BE2C (cell line): ENCODE measurements at regions not wholly inside any gene's neighbourhood (a gene's known extent, or its start where the extent isn't known, plus 50 kb on each side); places are given as distances from the start of the nearest gene placed in this dataset.

Experiments
- DNase-seq: peaks from one replicate; pipeline ENCODE4 v3.0.0-alpha.2; 2020
- H3K27me3 ChIP-seq: fragments of 250-450 bp; sonication (Bioruptor Pico); 2 replicates; pipeline ENCODE4 v1.5.1; 2020; ENCODE audit warnings: mild to moderate bottlenecking
- H3K36me3 ChIP-seq: fragments of 250-450 bp; sonication (Bioruptor Pico); 2 replicates; pipeline ENCODE4 v1.5.1; 2020; ENCODE audit warnings: mild to moderate bottlenecking
- H3K4me1 ChIP-seq: fragments of 250-450 bp; sonication (Bioruptor Pico); 2 replicates; pipeline ENCODE4 v1.5.1; 2020
- H3K4me3 ChIP-seq: 2 replicates; pipeline ENCODE4 v1.5.1; 2011; ENCODE audit warnings: low read depth, low read length
- H3K9me3 ChIP-seq: fragments of 250-450 bp; sonication (Bioruptor Pico); 2 replicates; pipeline ENCODE4 v1.5.1; 2020
- TF ChIP-seq, protein P1 (sequence below): IDR thresholded peaks from 2 replicates; pipeline ENCODE4 v1.5.1; 2012; ENCODE audit warnings: mild to moderate bottlenecking, low read depth, low read length

DNA sequence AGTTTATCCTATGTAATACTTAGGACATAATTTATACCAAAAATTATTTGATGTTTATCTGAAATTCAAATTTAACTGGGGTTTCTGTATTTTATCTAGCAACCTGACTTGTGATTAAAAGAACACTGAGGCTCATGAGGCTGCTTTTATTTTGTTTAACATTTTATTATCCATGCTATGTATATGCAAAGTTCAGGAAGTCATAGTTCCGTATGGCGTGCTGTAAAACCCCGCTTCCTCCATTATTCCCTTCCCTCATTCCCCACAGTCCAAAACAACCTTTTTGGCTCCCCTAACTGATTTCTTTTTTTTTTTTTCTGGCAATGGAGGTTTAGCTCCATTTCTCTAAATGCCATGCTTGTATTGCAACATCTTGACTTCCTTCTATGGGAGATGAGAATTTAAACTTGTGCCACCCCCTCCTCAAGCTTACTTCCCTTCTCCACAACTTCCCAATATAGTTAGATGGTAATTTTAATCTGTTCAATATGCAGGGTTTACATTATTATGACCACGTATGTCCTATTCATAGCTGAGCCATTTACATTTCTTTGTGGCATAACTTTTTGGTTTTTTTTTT is 138.0 kb upstream of the DNAH14 start:
- Histone ChIP-seq H3K4me1 (no peaks in the 10 kb centered on the region), H3K27me3 (no peaks in the 10 kb centered on the region), H3K36me3 (no peaks in the 10 kb centered on the region), H3K4me3 (no peak overlapping the region), H3K9me3 (no peaks in the 10 kb centered on the region)
- TF ChIP-seq, protein P1, sequence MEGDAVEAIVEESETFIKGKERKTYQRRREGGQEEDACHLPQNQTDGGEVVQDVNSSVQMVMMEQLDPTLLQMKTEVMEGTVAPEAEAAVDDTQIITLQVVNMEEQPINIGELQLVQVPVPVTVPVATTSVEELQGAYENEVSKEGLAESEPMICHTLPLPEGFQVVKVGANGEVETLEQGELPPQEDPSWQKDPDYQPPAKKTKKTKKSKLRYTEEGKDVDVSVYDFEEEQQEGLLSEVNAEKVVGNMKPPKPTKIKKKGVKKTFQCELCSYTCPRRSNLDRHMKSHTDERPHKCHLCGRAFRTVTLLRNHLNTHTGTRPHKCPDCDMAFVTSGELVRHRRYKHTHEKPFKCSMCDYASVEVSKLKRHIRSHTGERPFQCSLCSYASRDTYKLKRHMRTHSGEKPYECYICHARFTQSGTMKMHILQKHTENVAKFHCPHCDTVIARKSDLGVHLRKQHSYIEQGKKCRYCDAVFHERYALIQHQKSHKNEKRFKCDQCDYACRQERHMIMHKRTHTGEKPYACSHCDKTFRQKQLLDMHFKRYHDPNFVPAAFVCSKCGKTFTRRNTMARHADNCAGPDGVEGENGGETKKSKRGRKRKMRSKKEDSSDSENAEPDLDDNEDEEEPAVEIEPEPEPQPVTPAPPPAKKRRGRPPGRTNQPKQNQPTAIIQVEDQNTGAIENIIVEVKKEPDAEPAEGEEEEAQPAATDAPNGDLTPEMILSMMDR, result no peak
- DNase-seq, result no peak

DNA sequence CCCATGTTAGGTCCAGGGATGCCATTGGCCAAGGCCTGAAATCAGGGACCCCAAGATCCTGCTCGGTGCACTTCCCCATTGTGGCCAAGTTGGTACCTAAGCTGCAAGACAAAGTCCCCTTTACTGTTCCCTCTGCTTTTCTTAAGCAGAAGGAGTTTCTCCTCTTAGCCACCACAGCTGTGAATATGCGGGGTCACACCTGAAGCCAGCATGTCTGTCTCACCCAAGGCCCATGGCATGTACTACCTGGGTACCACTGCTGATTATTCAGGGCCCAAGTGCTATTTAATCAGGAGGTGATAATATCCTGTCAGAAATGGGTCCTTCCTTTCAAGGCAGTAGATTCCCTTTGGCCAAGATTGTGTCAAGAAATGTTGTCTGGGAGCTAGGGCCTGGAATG is 133.9 kb upstream of the DNAH14 start:
- no peak overlapping the region for H3K4me3 ChIP-seq
- TF ChIP-seq, protein P1, result no peak
- H3K36me3 ChIP-seq, result no peaks in the 10 kb centered on the region
- H3K9me3 ChIP-seq, result no peaks in the 10 kb centered on the region; the same call in 1 of the 2 replicates
- H3K4me1 ChIP-seq, result no peaks in the 10 kb centered on the region
- H3K27me3 ChIP-seq, result no peaks in the 10 kb centered on the region
- DNase-seq, result no peak

DNA sequence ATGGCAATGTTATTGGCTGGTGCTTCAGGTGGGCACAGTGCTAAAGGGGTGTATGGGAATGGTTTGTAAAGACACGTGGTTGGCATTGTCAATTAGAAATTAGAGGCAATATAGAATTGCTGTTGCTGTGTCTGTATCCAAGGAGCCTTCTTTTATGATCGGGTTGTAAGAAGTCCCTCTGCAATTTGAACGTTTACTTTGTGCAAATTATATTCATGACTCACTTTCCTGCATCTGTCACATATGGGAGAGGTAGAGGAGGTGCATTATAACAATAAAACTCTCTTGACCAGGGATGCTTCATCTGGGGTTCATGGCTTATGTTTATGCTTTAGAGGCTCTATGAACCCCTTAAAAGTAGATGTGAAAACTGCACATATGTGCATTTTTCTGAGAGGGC is 130.4 kb upstream of the DNAH14 start:
- DNase-seq, result no peak
- no peaks in the 10 kb centered on the region; the same call in 1 of the 2 replicates for H3K9me3 ChIP-seq
- H3K27me3 ChIP-seq, result no peaks in the 10 kb centered on the region
- no peaks in the 10 kb centered on the region for H3K4me1 ChIP-seq
- H3K4me3 ChIP-seq, result no peak overlapping the region
- TF ChIP-seq, protein P1, result no peak
- no peaks in the 10 kb centered on the region for H3K36me3 ChIP-seq

DNA sequence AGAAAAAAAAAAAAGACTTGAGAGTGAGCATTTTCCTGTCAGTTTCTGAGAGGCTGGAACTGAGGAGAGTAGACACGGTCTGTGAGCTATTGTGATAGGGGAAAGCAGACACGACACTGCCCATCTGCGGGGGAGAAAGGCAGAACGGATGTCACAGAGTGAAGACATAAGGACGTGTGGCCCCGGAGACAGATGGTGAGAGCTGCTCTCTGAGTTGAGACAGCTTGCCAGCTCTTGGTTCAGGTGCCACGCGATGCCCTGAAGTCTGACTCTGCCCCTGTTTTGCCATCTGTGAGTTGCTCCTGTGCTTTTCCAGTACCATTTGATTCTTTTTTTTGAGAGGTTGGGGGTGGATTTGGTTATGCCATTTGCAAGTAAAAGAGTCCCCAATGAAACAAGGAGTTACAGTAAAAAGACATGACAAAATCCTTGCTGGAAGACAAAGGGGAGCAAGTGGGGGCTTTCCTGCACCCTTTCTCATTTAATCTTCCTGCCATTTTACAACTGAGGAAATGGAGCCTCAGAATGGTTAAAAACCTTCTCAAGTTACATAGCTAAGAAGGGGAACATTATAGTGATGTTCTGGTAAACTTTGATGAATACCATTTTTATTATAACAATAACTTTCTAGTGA is 128.9 kb upstream of the DNAH14 start:
- TF ChIP-seq, protein P1, result no peak
- Histone ChIP-seq H3K36me3 (no peaks in the 10 kb centered on the region), H3K9me3 (no peaks in the 10 kb centered on the region; the same call in 1 of the 2 replicates), H3K4me1 (no peaks in the 10 kb centered on the region), H3K27me3 (no peaks in the 10 kb centered on the region), H3K4me3 (no peak overlapping the region)
- no peak for DNase-seq

DNA sequence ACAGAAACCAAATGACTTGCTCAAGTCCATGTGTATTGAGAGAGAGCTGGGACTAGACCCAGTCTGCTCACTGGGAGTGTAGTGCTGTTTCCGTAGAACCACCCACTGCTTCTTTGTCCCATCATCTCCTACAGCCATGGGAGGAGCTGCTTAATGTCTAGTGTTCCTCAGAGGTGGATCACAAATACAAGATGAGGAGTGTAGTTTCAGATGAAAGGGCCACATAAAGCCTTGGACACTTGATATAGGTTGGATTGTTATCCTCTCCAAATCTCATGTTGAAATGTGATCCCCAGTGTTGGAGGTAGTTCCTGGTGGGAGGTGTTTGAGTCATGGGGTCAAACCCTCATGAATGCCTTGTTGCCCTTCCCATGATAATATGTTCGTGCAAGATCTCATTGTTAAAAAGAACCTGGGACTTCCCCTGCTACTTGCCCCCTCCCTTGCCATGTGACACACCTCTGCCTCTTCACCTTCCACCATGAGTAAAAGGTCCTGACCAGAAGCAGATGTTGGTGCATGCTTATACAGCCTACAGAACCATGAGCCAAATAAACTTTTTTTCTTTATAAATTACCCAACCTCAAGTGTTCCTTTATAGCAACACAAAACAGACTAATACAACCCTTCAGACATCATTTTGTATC is 127.5 kb upstream of the DNAH14 start:
- Histone ChIP-seq H3K36me3 (no peaks in the 10 kb centered on the region), H3K27me3 (no peaks in the 10 kb centered on the region), H3K9me3 (no peaks in the 10 kb centered on the region; the same call in 1 of the 2 replicates), H3K4me1 (no peaks in the 10 kb centered on the region), H3K4me3 (no peak overlapping the region)
- TF ChIP-seq, protein P1, result no peak
- DNase-seq, result no peak

- Histone ChIP-seq H3K4me1 (no peaks in the 10 kb centered on the region), H3K9me3 (no peaks in the 10 kb centered on the region; the same call in 1 of the 2 replicates), H3K27me3 (no peaks in the 10 kb centered on the region), H3K36me3 (no peaks in the 10 kb centered on the region), H3K4me3 (no peak overlapping the region)
- TF ChIP-seq, protein P1, result no peak
- no peak for DNase-seq
These were observed 126.9 kb upstream of the DNAH14 start for GRCh38 chr1:224802617-224803016.
